Prostate gland (tissue), 2 donors: ENCODE measurements at regions not wholly inside any gene's neighbourhood (a gene's known extent, or its start where the extent isn't known, plus 50 kb on each side); places are given as distances from the start of the nearest gene placed in this dataset.

Experiments
- CTCF ChIP-seq, 4 experiments: fragments of 200-600 bp in 2 of 4; fragments of 450-650 bp in 2 of 4; sonication (generic) in 2 of 4; IDR thresholded peaks; 1 replicate in 3 of 4; 2 replicates in 1 of 4; pipeline ENCODE4 v1.5.1; 2016 to 2019; ENCODE audit warnings: antibody characterized with exemption in 4 of 4, mild to moderate bottlenecking in 2 of 4, moderate library complexity in 2 of 4
- POLR2A ChIP-seq: fragments of 450-650 bp; IDR thresholded peaks from one replicate; pipeline ENCODE4 v1.6.1; 2016; ENCODE audit warnings: antibody characterized with exemption, mild to moderate bottlenecking
- POLR2AphosphoS5 ChIP-seq: sonication (generic); formaldehyde crosslinking; IDR thresholded peaks from one replicate; pipeline ENCODE4 v1.6.1; 2017; ENCODE audit warnings: antibody characterized with exemption

GRCh38 chr4:81746773-81747172 lies 275.1 kb upstream of the RASGEF1B start:
- TF ChIP-seq CTCF (IDR thresholded peaks at IDR 0.05) (no peak), POLR2AphosphoS5 (no peak), POLR2A (no peak)
